ENCODE measurements at regions not wholly inside any gene's neighbourhood (a gene's known extent, or its start where the extent isn't known, plus 50 kb on each side); places are given as distances from the start of the nearest gene placed in this dataset.

- Mint-ChIP-seq H3K27ac (no peak overlapping the region), H3K9me3 (no peaks in the 10 kb centered on the region), H3K4me1 (no peaks in the 10 kb centered on the region), H3K4me3 (no peak overlapping the region), H3K36me3 (no peaks in the 10 kb centered on the region), H3K27me3 (peaks cover 5% of the 10 kb centered on the region)
Measured at GRCh38 chr21:35945089-35945671, 115.1 kb downstream of the SETD4 start.

GRCh38 chr21:35943752-35944151 is 116.6 kb downstream of the SETD4 start:
- Mint-ChIP-seq H3K9me3 (no peaks in the 10 kb centered on the region), H3K4me3 (no peak overlapping the region), H3K36me3 (no peaks in the 10 kb centered on the region), H3K4me1 (no peaks in the 10 kb centered on the region), H3K27me3 (peaks cover 5% of the 10 kb centered on the region), H3K27ac (no peak overlapping the region)

GRCh38 chr21:35942211-35943144 is 117.8 kb downstream of the SETD4 start:
- H3K36me3 Mint-ChIP-seq, result no peaks in the 10 kb centered on the region
- no peak overlapping the region for H3K4me3 Mint-ChIP-seq
- H3K9me3 Mint-ChIP-seq, result no peaks in the 10 kb centered on the region
- H3K27me3 Mint-ChIP-seq, result peaks cover 5% of the 10 kb centered on the region
- no peaks in the 10 kb centered on the region for H3K4me1 Mint-ChIP-seq
- no peak overlapping the region for H3K27ac Mint-ChIP-seq

- Mint-ChIP-seq H3K27me3 (peaks cover 7% of the 10 kb centered on the region), H3K27ac (peak overlapping the region; percentile 56), H3K4me1 (no peaks in the 10 kb centered on the region), H3K36me3 (no peaks in the 10 kb centered on the region), H3K4me3 (no peak overlapping the region), H3K9me3 (no peaks in the 10 kb centered on the region)
Measured at GRCh38 chr21:35940074-35940927, 120.0 kb downstream of the SETD4 start.

- Mint-ChIP-seq H3K4me1 (no peaks in the 10 kb centered on the region), H3K27ac (no peak overlapping the region), H3K27me3 (peaks cover 7% of the 10 kb centered on the region), H3K4me3 (no peak overlapping the region), H3K36me3 (no peaks in the 10 kb centered on the region), H3K9me3 (no peaks in the 10 kb centered on the region)
Measured at GRCh38 chr21:35938446-35938845, 121.9 kb downstream of the SETD4 start.

GRCh38 chr21:35933466-35933865 is 126.9 kb downstream of the SETD4 start:
- Mint-ChIP-seq H3K36me3 (no peaks in the 10 kb centered on the region), H3K4me3 (no peak overlapping the region), H3K27me3 (peaks cover 3% of the 10 kb centered on the region), H3K4me1 (no peaks in the 10 kb centered on the region), H3K9me3 (no peaks in the 10 kb centered on the region), H3K27ac (no peak overlapping the region)

GRCh38 chr21:35932232-35932911 is 128.0 kb downstream of the SETD4 start:
- Mint-ChIP-seq H3K36me3 (no peaks in the 10 kb centered on the region), H3K9me3 (no peaks in the 10 kb centered on the region), H3K27me3 (peaks cover 3% of the 10 kb centered on the region), H3K27ac (no peak overlapping the region), H3K4me1 (no peaks in the 10 kb centered on the region), H3K4me3 (no peak overlapping the region)

- H3K27me3 Mint-ChIP-seq, result peaks cover 7% of the 10 kb centered on the region
- no peaks in the 10 kb centered on the region for H3K4me1 Mint-ChIP-seq
- no peak overlapping the region for H3K27ac Mint-ChIP-seq
- H3K9me3 Mint-ChIP-seq, result no peaks in the 10 kb centered on the region
- no peak overlapping the region for H3K4me3 Mint-ChIP-seq
- H3K36me3 Mint-ChIP-seq, result no peaks in the 10 kb centered on the region
Measured at GRCh38 chr21:35929901-35930300, 130.4 kb downstream of the SETD4 start.

- H3K9me3 Mint-ChIP-seq, result no peaks in the 10 kb centered on the region
- H3K27me3 Mint-ChIP-seq, result peaks cover 9% of the 10 kb centered on the region
- no peak overlapping the region for H3K27ac Mint-ChIP-seq
- H3K36me3 Mint-ChIP-seq, result no peaks in the 10 kb centered on the region
- no peaks in the 10 kb centered on the region for H3K4me1 Mint-ChIP-seq
- H3K4me3 Mint-ChIP-seq, result no peak overlapping the region
Measured at GRCh38 chr21:35927262-35927661, 133.1 kb downstream of the SETD4 start.

GRCh38 chr21:35926003-35926740 is 134.2 kb downstream of the SETD4 start:
- Mint-ChIP-seq H3K4me1 (no peaks in the 10 kb centered on the region), H3K9me3 (no peaks in the 10 kb centered on the region), H3K27ac (no peak overlapping the region), H3K4me3 (no peak overlapping the region), H3K36me3 (no peaks in the 10 kb centered on the region), H3K27me3 (peaks cover 9% of the 10 kb centered on the region)

- Mint-ChIP-seq H3K9me3 (no peaks in the 10 kb centered on the region), H3K4me1 (no peaks in the 10 kb centered on the region), H3K36me3 (no peaks in the 10 kb centered on the region), H3K4me3 (no peak overlapping the region), H3K27ac (no peak overlapping the region), H3K27me3 (peaks cover 9% of the 10 kb centered on the region)
Measured at GRCh38 chr21:35925497-35925896, 134.8 kb downstream of the SETD4 start.

- Mint-ChIP-seq H3K4me3 (no peak overlapping the region), H3K4me1 (no peaks in the 10 kb centered on the region), H3K36me3 (no peaks in the 10 kb centered on the region), H3K27ac (no peak overlapping the region), H3K27me3 (peaks cover 9% of the 10 kb centered on the region), H3K9me3 (no peaks in the 10 kb centered on the region)
Measured at GRCh38 chr21:35924714-35925301, 135.5 kb downstream of the SETD4 start.

- Mint-ChIP-seq H3K9me3 (no peaks in the 10 kb centered on the region), H3K27me3 (peaks cover 13% of the 10 kb centered on the region), H3K4me3 (no peak overlapping the region), H3K27ac (no peak overlapping the region), H3K4me1 (no peaks in the 10 kb centered on the region), H3K36me3 (no peaks in the 10 kb centered on the region)
Measured at GRCh38 chr21:35923971-35924370, 136.4 kb downstream of the SETD4 start.

- peaks cover 12% of the 10 kb centered on the region for H3K27me3 Mint-ChIP-seq
- no peaks in the 10 kb centered on the region for H3K4me1 Mint-ChIP-seq
- H3K9me3 Mint-ChIP-seq, result no peaks in the 10 kb centered on the region
- H3K4me3 Mint-ChIP-seq, result no peak overlapping the region
- no peaks in the 10 kb centered on the region for H3K36me3 Mint-ChIP-seq
- H3K27ac Mint-ChIP-seq, result no peak overlapping the region
Measured at GRCh38 chr21:35922618-35923017, 137.7 kb downstream of the SETD4 start.

Data from activated naive CD4-positive, alpha-beta T cell treated with anti-CD3 and anti-CD28 coated beads, Interleukin-2, amount 50 U/mL, for 24 hours (primary cell).